22Rv1 (cell line): ENCODE measurements at regions not wholly inside any gene's neighbourhood (a gene's known extent, or its start where the extent isn't known, plus 50 kb on each side); places are given as distances from the start of the nearest gene placed in this dataset.

Experiments used
- H3K27ac ChIP-seq: fragments of 450-650 bp; 2 replicates; pipeline ENCODE4 v1.5.1; 2017
- CTCF ChIP-seq: fragments of 450-650 bp; IDR thresholded peaks from 2 replicates; pipeline ENCODE4 v1.5.1; 2017; ENCODE audit warnings: mild to moderate bottlenecking
- ZFX ChIP-seq: fragments of 450-650 bp; IDR thresholded peaks from 2 replicates; pipeline ENCODE4 v1.6.1; 2017; ENCODE audit warnings: antibody characterized with exemption, borderline replicate concordance

- H3K27ac ChIP-seq = no peak overlapping the region
These were observed 276.6 kb downstream of the UACA start for GRCh38 chr15:70486451-70487386.

GRCh38 chr15:70486012-70486411, 277.3 kb downstream of the UACA start:
- TF ChIP-seq ZFX = no peak
- no peak for TF ChIP-seq CTCF

More at GRCh38 chr15:70486451-70487386, 276.6 kb downstream of the UACA start:
- TF ChIP-seq CTCF (no peak), ZFX (no peak)

GRCh38 chr15:70484993-70485392, 278.4 kb downstream of the UACA start:
- H3K27ac ChIP-seq = no peak overlapping the region

More at GRCh38 chr15:70486012-70486411, 277.3 kb downstream of the UACA start:
- no peak overlapping the region for H3K27ac ChIP-seq

GRCh38 chr15:70483513-70483912, 279.8 kb downstream of the UACA start:
- TF ChIP-seq ZFX = no peak
- TF ChIP-seq CTCF = no peak

More at GRCh38 chr15:70484993-70485392, 278.4 kb downstream of the UACA start:
- TF ChIP-seq CTCF (no peak), ZFX (no peak)

GRCh38 chr15:70480196-70480856, 283.0 kb downstream of the UACA start:
- TF ChIP-seq ZFX (no peak), CTCF (no peak)
- H3K27ac ChIP-seq = no peak overlapping the region

More at GRCh38 chr15:70483513-70483912, 279.8 kb downstream of the UACA start:
- H3K27ac ChIP-seq = no peak overlapping the region

- H3K27ac ChIP-seq = no peak overlapping the region
- TF ChIP-seq ZFX (no peak), CTCF (no peak)
These were observed 283.6 kb downstream of the UACA start for GRCh38 chr15:70479785-70480184.

- TF ChIP-seq CTCF (no peak), ZFX (no peak)
- H3K27ac ChIP-seq = no peak overlapping the region
These were observed 284.3 kb downstream of the UACA start for GRCh38 chr15:70479056-70479455.
